H4 (cell line): ENCODE measurements at regions not wholly inside any gene's neighbourhood (a gene's known extent, or its start where the extent isn't known, plus 50 kb on each side); places are given as distances from the start of the nearest gene placed in this dataset.
A peak's percentile ranks its signal among the peaks of the same experiment; 100 is the strongest.
"Not testable (repeated sequence)": the region's sequence is repeated elsewhere in the genome, so short reads cannot be mapped to it uniquely, and the experiment has no call there.

ENCODE experiments used
- DNase-seq: peaks from one replicate; pipeline ENCODE4 v3.0.0-alpha.2; 2015; ENCODE audit warnings: low spot score

GRCh38 chr13:90246687-90247345 is 1100.7 kb upstream of the MIR17HG start:
- no peak for DNase-seq

GRCh38 chr13:90253806-90254205 is 1093.7 kb upstream of the MIR17HG start:
- DNase-seq, result no peak

GRCh38 chr13:90254437-90254836 is 1093.0 kb upstream of the MIR17HG start:
- DNase-seq, result no peak

GRCh38 chr13:90256746-90257145 is 1090.7 kb upstream of the MIR17HG start:
- no peak for DNase-seq

- DNase-seq, result no peak
Observed at GRCh38 chr13:90258129-90258528, 1089.4 kb upstream of the MIR17HG start.

GRCh38 chr13:90261343-90261742 is 1086.1 kb upstream of the MIR17HG start:
- no peak for DNase-seq

GRCh38 chr13:90270226-90270625 is 1077.3 kb upstream of the MIR17HG start:
- DNase-seq, result no peak

GRCh38 chr13:90272356-90272755 is 1075.1 kb upstream of the MIR17HG start:
- peak; percentile 5 for DNase-seq

- no peak for DNase-seq
Observed at GRCh38 chr13:90276216-90276615, 1071.3 kb upstream of the MIR17HG start.

- not testable (repeated sequence) for DNase-seq
Observed at GRCh38 chr13:90278231-90278630, 1069.3 kb upstream of the MIR17HG start.

- DNase-seq, result no peak
Observed at GRCh38 chr13:90281709-90282108, 1065.8 kb upstream of the MIR17HG start.

GRCh38 chr13:90287521-90287920 is 1060.0 kb upstream of the MIR17HG start:
- no peak for DNase-seq

GRCh38 chr13:90293793-90294361 is 1053.6 kb upstream of the MIR17HG start:
- no peak for DNase-seq

- no peak for DNase-seq
Observed at GRCh38 chr13:90299238-90299637, 1048.2 kb upstream of the MIR17HG start.

GRCh38 chr13:90300015-90300414 is 1047.5 kb upstream of the MIR17HG start:
- no peak for DNase-seq

GRCh38 chr13:90302107-90302506 is 1045.4 kb upstream of the MIR17HG start:
- peak; percentile 13 for DNase-seq

- DNase-seq, result no peak
Observed at GRCh38 chr13:90305796-90306195, 1041.7 kb upstream of the MIR17HG start.

- DNase-seq, result no peak
Observed at GRCh38 chr13:90307136-90307535, 1040.4 kb upstream of the MIR17HG start.

GRCh38 chr13:90308249-90308648 is 1039.2 kb upstream of the MIR17HG start:
- DNase-seq, result no peak

GRCh38 chr13:90311929-90312328 is 1035.6 kb upstream of the MIR17HG start:
- no peak for DNase-seq

GRCh38 chr13:90315061-90315460 is 1032.4 kb upstream of the MIR17HG start:
- DNase-seq, result no peak

GRCh38 chr13:90320664-90321063 is 1026.8 kb upstream of the MIR17HG start:
- DNase-seq, result no peak

- no peak for DNase-seq
Observed at GRCh38 chr13:90321281-90321931, 1026.1 kb upstream of the MIR17HG start.
